Gastroesophageal sphincter (tissue), 4 donors: ENCODE measurements at regions not wholly inside any gene's neighbourhood (a gene's known extent, or its start where the extent isn't known, plus 50 kb on each side); places are given as distances from the start of the nearest gene placed in this dataset.

Experiments
- ATAC-seq: fragments of 150-250 bp; one replicate; pipeline ENCODE4 v1.9.1; 2016; ENCODE audit warnings: mild to moderate bottlenecking, moderate library complexity
- H3K27ac ChIP-seq, 4 donors: fragments of 200-600 bp; sonication (generic) in 3 of 4; 1 replicate in 3 of 4; 2 replicates in 1 of 4; pipeline ENCODE4 v1.5.1; 2016 to 2019
- H3K27me3 ChIP-seq: fragments of 200-600 bp; sonication (generic); one replicate; pipeline ENCODE4 v1.5.1; 2019
- H3K36me3 ChIP-seq, 2 donors: fragments of 200-600 bp; sonication (generic); one replicate each; pipeline ENCODE4 v1.5.1; 2019; ENCODE audit warnings: control low read depth in 1 of 2
- H3K4me1 ChIP-seq, 3 donors: fragments of 200-600 bp; sonication (generic); 1 replicate in 2 of 3; 2 replicates in 1 of 3; pipeline ENCODE4 v1.5.1; 2016 to 2019; ENCODE audit warnings: control low read depth in 2 of 3
- H3K4me3 ChIP-seq, 2 donors: fragments of 200-600 bp; sonication (generic); one replicate each; pipeline ENCODE4 v1.5.1; 2019; ENCODE audit warnings: mild to moderate bottlenecking in 1 of 2, moderate library complexity in 1 of 2
- H3K9me3 ChIP-seq, 3 donors: fragments of 200-600 bp; sonication (generic); one replicate each; pipeline ENCODE4 v1.5.1; 2017 to 2019; ENCODE audit warnings: control low read depth in 2 of 3
- EP300 ChIP-seq: sonication (generic); formaldehyde crosslinking; IDR thresholded peaks from one replicate; pipeline ENCODE4 v1.6.1; 2017; ENCODE audit warnings: antibody characterized with exemption, mild to moderate bottlenecking
- POLR2A ChIP-seq, 2 donors: fragments of 450-650 bp; IDR thresholded peaks; one replicate each; pipeline ENCODE4 v1.6.1; 2017; ENCODE audit warnings: antibody characterized with exemption in 2 of 2, mild to moderate bottlenecking in 2 of 2, moderate library complexity in 1 of 2
- POLR2AphosphoS5 ChIP-seq: sonication (generic); formaldehyde crosslinking; IDR thresholded peaks from one replicate; pipeline ENCODE4 v1.6.1; 2017; ENCODE audit warnings: antibody characterized with exemption
- WGBS, 2 donors: methylation state at CpG; one replicate each; pipeline ENCODE4 v1.1.5; 2018; ENCODE audit warnings: low coverage in 1 of 2; 5-methylcytosine and 5-hydroxymethylcytosine counted together
- TF ChIP-seq, protein P1 (sequence below), 4 experiments: fragments of 200-600 bp in 2 of 4; fragments of 450-650 bp in 2 of 4; sonication (generic) in 1 of 4; IDR thresholded peaks; one replicate each; pipeline ENCODE4 v1.5.1; 2017 to 2019; ENCODE audit warnings: antibody characterized with exemption in 4 of 4, mild to moderate bottlenecking in 2 of 4, moderate library complexity in 2 of 4

GRCh38 chr3:194257916-194258668 lies 93.0 kb downstream of the CPN2 start:
- H3K27ac ChIP-seq, result no peak overlapping the region
- H3K4me3 ChIP-seq, result no peak overlapping the region
- no peaks in the 10 kb centered on the region for H3K36me3 ChIP-seq
- no peak for ATAC-seq
- no peaks in the 10 kb centered on the region for H3K27me3 ChIP-seq
- 78 to 89% methylated on average over 1 of the region's 1 CpG for WGBS, 2 donors
- H3K4me1 ChIP-seq, result no peaks in the 10 kb centered on the region
- H3K9me3 ChIP-seq, result peaks cover 0 to 6% (median 0%) of the 10 kb centered on the region in 3 donors
- TF ChIP-seq POLR2A (IDR thresholded peaks at IDR 0.05) (no peak), POLR2AphosphoS5 (no peak), EP300 (no peak)
- TF ChIP-seq, protein P1, sequence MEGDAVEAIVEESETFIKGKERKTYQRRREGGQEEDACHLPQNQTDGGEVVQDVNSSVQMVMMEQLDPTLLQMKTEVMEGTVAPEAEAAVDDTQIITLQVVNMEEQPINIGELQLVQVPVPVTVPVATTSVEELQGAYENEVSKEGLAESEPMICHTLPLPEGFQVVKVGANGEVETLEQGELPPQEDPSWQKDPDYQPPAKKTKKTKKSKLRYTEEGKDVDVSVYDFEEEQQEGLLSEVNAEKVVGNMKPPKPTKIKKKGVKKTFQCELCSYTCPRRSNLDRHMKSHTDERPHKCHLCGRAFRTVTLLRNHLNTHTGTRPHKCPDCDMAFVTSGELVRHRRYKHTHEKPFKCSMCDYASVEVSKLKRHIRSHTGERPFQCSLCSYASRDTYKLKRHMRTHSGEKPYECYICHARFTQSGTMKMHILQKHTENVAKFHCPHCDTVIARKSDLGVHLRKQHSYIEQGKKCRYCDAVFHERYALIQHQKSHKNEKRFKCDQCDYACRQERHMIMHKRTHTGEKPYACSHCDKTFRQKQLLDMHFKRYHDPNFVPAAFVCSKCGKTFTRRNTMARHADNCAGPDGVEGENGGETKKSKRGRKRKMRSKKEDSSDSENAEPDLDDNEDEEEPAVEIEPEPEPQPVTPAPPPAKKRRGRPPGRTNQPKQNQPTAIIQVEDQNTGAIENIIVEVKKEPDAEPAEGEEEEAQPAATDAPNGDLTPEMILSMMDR (IDR thresholded peaks at IDR 0.05), result no peak

DNA sequence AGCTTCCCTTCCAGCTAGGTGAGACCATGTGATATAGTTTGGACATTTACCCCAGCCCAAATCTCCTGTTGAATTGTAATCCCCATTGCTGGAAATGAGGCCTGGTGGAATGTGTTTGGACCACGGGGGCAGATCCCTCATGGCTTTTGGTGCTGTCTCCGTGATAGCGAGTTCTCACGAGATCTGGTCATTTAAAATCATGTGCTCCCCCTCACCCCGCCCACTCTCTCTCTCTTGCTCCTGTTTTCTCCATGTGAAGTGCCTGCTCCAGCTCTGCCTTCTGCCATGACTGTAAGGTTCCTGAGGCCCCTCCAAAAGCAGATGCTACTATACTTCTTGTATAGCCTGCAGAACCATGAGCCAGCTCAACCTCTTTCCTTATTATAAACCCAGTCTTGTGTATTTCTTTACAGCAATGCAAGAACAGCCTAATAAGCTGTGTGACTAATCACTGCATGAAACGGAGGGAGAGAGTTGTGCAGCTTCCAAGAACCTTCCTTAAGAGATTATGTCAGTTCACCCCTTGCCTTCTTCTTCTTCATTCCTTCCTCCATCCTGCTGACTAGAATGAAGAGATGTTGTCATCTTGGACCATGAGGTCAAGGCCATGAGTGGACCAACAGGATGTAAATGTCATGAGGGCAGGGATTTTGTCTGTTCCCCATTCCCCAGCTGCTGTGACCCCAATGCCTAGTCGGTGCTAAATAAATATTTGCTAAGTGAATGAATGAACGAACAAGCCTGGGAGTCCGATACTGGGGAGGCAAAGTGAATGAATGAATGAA lies 91.0 kb downstream of the CPN2 start:
- Histone ChIP-seq H3K27ac (no peak overlapping the region), H3K4me3 (no peak overlapping the region), H3K4me1 (peaks cover 0 to 8% (median 2%) of the 10 kb centered on the region in 3 donors), H3K9me3 (peaks cover 0 to 6% (median 0%) of the 10 kb centered on the region in 3 donors), H3K36me3 (no peaks in the 10 kb centered on the region), H3K27me3 (no peaks in the 10 kb centered on the region)
- TF ChIP-seq POLR2A (IDR thresholded peaks at IDR 0.05) (no peak), EP300 (no peak), POLR2AphosphoS5 (no peak)
- TF ChIP-seq, protein P1 (IDR thresholded peaks at IDR 0.05), result no peak
- WGBS, 2 donors, result 64 to 86% methylated on average over 8 to 9 of the region's 9 CpGs
- ATAC-seq, result no peak

DNA sequence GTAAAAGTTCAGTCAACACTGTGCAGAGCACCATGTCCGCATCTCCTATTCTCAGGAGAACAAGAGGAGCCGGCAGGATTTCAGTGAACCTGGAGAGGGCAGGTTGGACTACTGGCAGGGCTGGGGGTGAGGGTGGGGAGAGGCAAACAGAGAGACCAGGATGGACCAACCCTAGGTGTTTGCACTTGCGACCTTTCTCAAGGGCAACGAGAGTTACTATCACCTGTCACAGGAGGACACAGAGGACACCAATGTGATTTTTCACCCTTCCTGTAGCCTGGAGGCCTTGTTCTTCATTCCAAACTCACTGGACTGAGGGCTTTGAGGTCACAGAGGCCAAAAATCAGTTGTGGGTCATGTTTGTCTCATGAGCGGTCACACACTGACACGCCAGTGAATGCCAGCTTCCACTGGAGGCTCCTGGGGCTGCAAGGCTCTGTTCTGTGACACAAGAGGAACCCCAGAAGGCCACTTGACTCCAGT lies 89.5 kb downstream of the CPN2 start:
- no peak overlapping the region for H3K27ac ChIP-seq
- H3K27me3 ChIP-seq, result no peaks in the 10 kb centered on the region
- no peaks in the 10 kb centered on the region for H3K36me3 ChIP-seq
- H3K9me3 ChIP-seq, result peaks cover 0 to 6% (median 0%) of the 10 kb centered on the region in 3 donors
- no peak for ATAC-seq
- 99 to 100% methylated on average over 4 to 5 of the region's 6 CpGs for WGBS, 2 donors
- TF ChIP-seq POLR2A (IDR thresholded peaks at IDR 0.05), result no peak
- TF ChIP-seq EP300, result no peak
- TF ChIP-seq, protein P1 (IDR thresholded peaks at IDR 0.05), result no peak
- no peak overlapping the region for H3K4me3 ChIP-seq
- peaks cover 0 to 22% (median 8%) of the 10 kb centered on the region in 3 donors for H3K4me1 ChIP-seq

DNA sequence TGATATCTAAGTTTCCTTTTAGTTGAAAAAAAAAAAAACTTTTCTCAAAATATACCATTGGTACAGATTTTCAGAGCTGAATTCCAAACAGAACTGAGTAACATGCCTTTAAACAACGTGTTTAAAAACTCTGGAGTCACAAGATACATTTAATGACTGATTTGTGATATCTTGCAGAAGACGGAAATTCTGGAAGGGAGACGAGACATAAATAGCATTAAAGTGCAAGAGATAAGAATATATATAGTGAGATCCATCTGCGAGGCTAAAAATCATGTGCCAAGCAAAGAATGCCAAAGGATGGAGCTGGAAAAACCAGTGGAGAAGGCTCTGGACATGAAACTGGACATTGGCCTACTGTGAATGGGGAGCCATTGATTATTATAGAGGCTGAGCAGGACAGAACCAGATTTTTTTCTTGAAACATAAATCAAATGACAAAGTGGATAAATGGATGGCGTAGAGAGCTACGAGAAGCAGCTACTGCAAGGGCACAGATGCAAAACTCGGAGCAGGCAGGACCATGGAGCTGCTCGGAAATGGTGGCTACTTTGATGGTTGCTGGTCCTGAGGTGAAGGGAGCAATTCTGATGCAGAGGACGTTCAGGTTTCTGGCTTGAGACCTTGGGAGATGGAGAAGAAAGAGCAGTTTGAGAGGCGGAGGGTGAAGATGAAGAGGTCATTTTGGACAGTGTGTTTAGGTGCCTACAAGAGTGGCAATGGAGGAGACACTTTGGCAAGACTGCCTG lies 88.8 kb downstream of the CPN2 start:
- Histone ChIP-seq H3K27me3 (no peaks in the 10 kb centered on the region), H3K4me3 (no peak overlapping the region), H3K9me3 (peaks cover 0 to 6% (median 0%) of the 10 kb centered on the region in 3 donors), H3K27ac (no peak overlapping the region), H3K4me1 (peaks cover 0 to 28% (median 8%) of the 10 kb centered on the region in 3 donors), H3K36me3 (no peaks in the 10 kb centered on the region)
- TF ChIP-seq, protein P1 (IDR thresholded peaks at IDR 0.05), result no peak
- no peak for TF ChIP-seq POLR2AphosphoS5
- no peak for TF ChIP-seq EP300
- TF ChIP-seq POLR2A (IDR thresholded peaks at IDR 0.05), result no peak
- ATAC-seq, result no peak
- 88 to 94% methylated on average over 7 to 10 of the region's 10 CpGs for WGBS, 2 donors
